Endothelial cell (in vitro differentiated cells): ENCODE measurements at regions not wholly inside any gene's neighbourhood (a gene's known extent, or its start where the extent isn't known, plus 50 kb on each side); places are given as distances from the start of the nearest gene placed in this dataset.

Experiments
- DNase-seq: peaks from one replicate; pipeline ENCODE4 v3.0.0; 2021; ENCODE audit warnings: low spot score
- H3K27ac Mint-ChIP-seq: one replicate; pipeline ENCODE4 v1.8.0; 2021; ENCODE audit warnings: mixed read lengths, inconsistent platforms; ENCODE audit not compliant: unreplicated experiment
- H3K27me3 Mint-ChIP-seq: one replicate; pipeline ENCODE4 v1.8.0; 2021; ENCODE audit warnings: mild to moderate bottlenecking, moderate library complexity, mixed read lengths, inconsistent platforms; ENCODE audit not compliant: unreplicated experiment
- H3K36me3 Mint-ChIP-seq: one replicate; pipeline ENCODE4 v1.8.0; 2021; ENCODE audit warnings: mild to moderate bottlenecking, low read depth, mixed read lengths, inconsistent platforms; ENCODE audit not compliant: unreplicated experiment
- H3K4me1 Mint-ChIP-seq: one replicate; pipeline ENCODE4 v1.8.0; 2021; ENCODE audit warnings: mild to moderate bottlenecking, mixed read lengths, inconsistent platforms; ENCODE audit not compliant: unreplicated experiment
- H3K4me3 Mint-ChIP-seq: one replicate; pipeline ENCODE4 v1.8.0; 2021; ENCODE audit warnings: mild to moderate bottlenecking, mixed read lengths, inconsistent platforms; ENCODE audit not compliant: unreplicated experiment
- H3K9me3 Mint-ChIP-seq: one replicate; pipeline ENCODE4 v1.8.0; 2021; ENCODE audit warnings: mixed read lengths, inconsistent platforms; ENCODE audit not compliant: unreplicated experiment
- CTCF ChIP-seq: fragments of 200-600 bp; sonication (generic); IDR thresholded peaks from one replicate; pipeline ENCODE4 v1.5.0; 2021; ENCODE audit warnings: antibody characterized with exemption; ENCODE audit not compliant: unreplicated experiment

GRCh38 chr6:40762981-40763380, 175.8 kb upstream of the LRFN2 start:
- Mint-ChIP-seq H3K9me3 (no peaks in the 10 kb centered on the region), H3K4me3 (no peak overlapping the region), H3K27ac (no peak overlapping the region), H3K36me3 (no peaks in the 10 kb centered on the region), H3K4me1 (no peaks in the 10 kb centered on the region), H3K27me3 (peaks cover 6% of the 10 kb centered on the region)
- no peak for TF ChIP-seq CTCF
- no peak for DNase-seq

GRCh38 chr6:40760887-40761286, 173.7 kb upstream of the LRFN2 start:
- H3K36me3 Mint-ChIP-seq: no peaks in the 10 kb centered on the region
- no peak overlapping the region for H3K27ac Mint-ChIP-seq
- no peaks in the 10 kb centered on the region for H3K9me3 Mint-ChIP-seq
- no peak overlapping the region for H3K4me3 Mint-ChIP-seq
- peaks cover 8% of the 10 kb centered on the region for H3K27me3 Mint-ChIP-seq
- no peak for TF ChIP-seq CTCF
- no peak for DNase-seq
- no peaks in the 10 kb centered on the region for H3K4me1 Mint-ChIP-seq

GRCh38 chr6:40759838-40760237, 172.7 kb upstream of the LRFN2 start:
- no peaks in the 10 kb centered on the region for H3K4me1 Mint-ChIP-seq
- no peak for TF ChIP-seq CTCF
- H3K4me3 Mint-ChIP-seq: no peak overlapping the region
- H3K9me3 Mint-ChIP-seq: no peaks in the 10 kb centered on the region
- DNase-seq: no peak
- H3K36me3 Mint-ChIP-seq: no peaks in the 10 kb centered on the region
- H3K27ac Mint-ChIP-seq: no peak overlapping the region
- peaks cover 5% of the 10 kb centered on the region for H3K27me3 Mint-ChIP-seq

- TF ChIP-seq CTCF: no peak
- peaks cover 5% of the 10 kb centered on the region for H3K27me3 Mint-ChIP-seq
- no peak overlapping the region for H3K4me3 Mint-ChIP-seq
- no peaks in the 10 kb centered on the region for H3K36me3 Mint-ChIP-seq
- H3K4me1 Mint-ChIP-seq: no peaks in the 10 kb centered on the region
- no peak overlapping the region for H3K27ac Mint-ChIP-seq
- H3K9me3 Mint-ChIP-seq: no peaks in the 10 kb centered on the region
- no peak for DNase-seq
Measured at GRCh38 chr6:40759264-40759663, 172.1 kb upstream of the LRFN2 start.

- no peak overlapping the region for H3K4me3 Mint-ChIP-seq
Measured at GRCh38 chr6:40755749-40756452, 168.7 kb upstream of the LRFN2 start.

More at GRCh38 chr6:40755749-40756452, 168.7 kb upstream of the LRFN2 start:
- peaks cover 4% of the 10 kb centered on the region for H3K36me3 Mint-ChIP-seq
- no peaks in the 10 kb centered on the region for H3K9me3 Mint-ChIP-seq
- H3K4me1 Mint-ChIP-seq: peaks cover 8% of the 10 kb centered on the region
- no peak for DNase-seq
- H3K27me3 Mint-ChIP-seq: peaks cover 5% of the 10 kb centered on the region
- H3K27ac Mint-ChIP-seq: no peak overlapping the region
- TF ChIP-seq CTCF: no peak
